Stimulated activated CD4-positive, alpha-beta T cell treated with anti-CD3 and anti-CD28 coated beads, Interleukin-15, amount 100 ng/mL, for 24 hours (primary cell): ENCODE measurements at regions not wholly inside any gene's neighbourhood (a gene's known extent, or its start where the extent isn't known, plus 50 kb on each side); places are given as distances from the start of the nearest gene placed in this dataset.
"Not testable (repeated sequence)": the region's sequence is repeated elsewhere in the genome, so short reads cannot be mapped to it uniquely, and the experiment has no call there.

Experiments
- DNase-seq: peaks from one replicate; pipeline ENCODE4 v3.0.0-alpha.2; 2020

GRCh38 chr2:58350484-58350883 is 109.4 kb upstream of the FANCL start:
- DNase-seq = no peak

DNA sequence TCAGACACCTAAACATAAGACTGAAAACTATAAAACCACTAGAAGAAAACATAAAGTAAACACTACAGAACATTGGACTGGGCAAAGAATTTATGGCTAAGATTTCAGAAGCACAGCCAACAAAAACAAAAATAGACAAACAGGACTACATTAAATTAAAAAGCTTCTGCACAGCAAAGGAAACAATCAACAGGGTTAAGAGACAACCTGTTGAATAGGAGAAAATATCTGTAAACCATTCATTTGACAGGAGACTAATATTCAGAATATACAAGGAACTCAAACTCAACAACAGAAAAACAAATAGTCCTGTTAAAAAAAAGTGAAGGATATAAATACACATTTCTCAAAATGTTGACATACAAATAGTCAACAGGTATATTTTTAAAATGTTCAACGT is 106.7 kb upstream of the FANCL start:
- DNase-seq = no peak

- no peak for DNase-seq
Measured at GRCh38 chr2:58341047-58341446, 99.9 kb upstream of the FANCL start.

- no peak for DNase-seq
Measured at GRCh38 chr2:58339548-58340243, 98.6 kb upstream of the FANCL start.

DNA sequence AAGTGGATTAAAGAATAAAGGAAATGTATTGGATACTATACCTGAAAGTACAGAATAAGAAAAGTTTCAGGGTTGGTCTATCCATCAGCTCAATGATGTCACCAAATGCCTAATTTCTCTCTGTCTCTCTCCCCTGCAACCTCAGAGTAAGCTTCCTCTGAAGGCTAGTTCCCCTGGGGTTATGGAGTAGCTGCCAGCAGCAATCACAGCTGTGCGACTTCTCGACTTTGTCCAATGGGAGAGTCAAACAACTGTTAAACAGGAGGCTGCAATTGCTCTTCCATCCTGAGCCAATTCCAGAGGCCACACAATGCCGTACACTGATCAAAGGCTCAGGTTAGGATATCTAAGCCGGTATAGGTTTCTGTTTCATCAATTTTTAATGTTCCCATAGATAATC is 95.3 kb upstream of the FANCL start:
- no peak for DNase-seq

GRCh38 chr2:58334414-58334813 is 93.3 kb upstream of the FANCL start:
- no peak for DNase-seq

DNA sequence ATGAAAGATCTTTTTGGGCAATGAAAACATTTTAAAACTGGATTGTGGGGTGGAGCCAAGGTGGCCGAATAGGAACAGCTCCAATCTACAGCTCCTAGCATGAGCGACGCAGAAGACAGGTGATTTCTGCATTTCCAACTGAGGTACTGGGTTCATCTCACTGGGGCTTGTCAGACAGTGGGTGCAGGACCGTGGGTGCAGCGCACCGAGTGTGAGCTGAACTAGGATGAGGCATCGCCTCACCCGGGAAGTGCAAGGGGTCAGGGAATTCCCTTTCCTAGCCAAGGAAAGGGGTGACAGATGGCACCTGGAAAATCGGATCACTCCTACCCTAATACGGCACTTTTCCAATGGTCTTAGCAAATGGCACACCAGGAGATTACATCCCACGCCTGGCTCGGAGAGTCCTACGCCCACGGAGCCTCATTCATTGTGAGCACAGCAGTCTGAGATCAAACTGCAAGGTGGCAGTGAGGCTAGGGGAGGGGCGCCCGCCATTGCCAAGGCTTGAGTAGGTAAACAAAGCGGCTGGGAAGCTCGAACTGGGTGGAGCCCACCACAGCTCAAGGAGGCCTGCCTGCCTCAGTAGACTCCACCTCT is 84.3 kb upstream of the FANCL start:
- not testable (repeated sequence) for DNase-seq

GRCh38 chr2:58319481-58319880 is 78.4 kb upstream of the FANCL start:
- no peak for DNase-seq

DNA sequence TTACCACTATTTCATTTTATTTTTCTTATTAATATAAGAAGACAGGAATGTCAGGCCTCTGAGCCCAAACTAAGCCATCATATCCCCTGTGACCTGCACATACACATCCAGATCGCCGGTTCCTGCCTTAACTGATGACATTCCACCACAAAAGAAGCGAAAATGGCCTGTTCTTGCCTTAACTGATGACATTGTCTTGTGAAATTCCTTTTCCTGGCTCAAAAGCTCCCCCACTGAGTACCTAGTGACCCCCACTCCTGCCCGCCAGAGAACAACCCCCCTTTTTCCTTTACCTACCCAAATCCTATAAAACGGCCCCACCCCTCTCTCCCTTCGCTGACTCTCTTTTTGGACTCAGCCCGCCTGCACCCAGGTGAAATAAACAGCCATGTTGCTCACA is 77.8 kb upstream of the FANCL start:
- not testable (repeated sequence) for DNase-seq

DNA sequence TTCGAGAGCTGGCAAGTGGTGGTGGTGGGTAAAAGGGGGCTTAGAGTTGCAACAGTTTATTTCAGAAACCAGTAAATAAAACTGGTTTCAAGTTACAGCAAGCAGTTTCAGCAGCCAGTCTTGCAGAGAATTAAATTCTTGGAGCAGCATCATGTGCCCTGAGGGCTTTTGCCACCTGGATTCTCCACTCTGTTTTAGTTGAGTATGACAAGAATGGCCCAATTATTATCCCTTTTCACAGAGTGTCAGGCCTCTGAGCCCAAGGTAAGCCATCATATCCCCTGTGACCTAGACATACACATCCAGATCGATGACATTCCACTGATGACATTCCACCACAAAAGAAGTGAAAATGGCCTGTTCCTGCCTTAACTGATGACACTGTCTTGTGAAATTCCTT is 72.8 kb upstream of the FANCL start:
- DNase-seq = no peak

DNA sequence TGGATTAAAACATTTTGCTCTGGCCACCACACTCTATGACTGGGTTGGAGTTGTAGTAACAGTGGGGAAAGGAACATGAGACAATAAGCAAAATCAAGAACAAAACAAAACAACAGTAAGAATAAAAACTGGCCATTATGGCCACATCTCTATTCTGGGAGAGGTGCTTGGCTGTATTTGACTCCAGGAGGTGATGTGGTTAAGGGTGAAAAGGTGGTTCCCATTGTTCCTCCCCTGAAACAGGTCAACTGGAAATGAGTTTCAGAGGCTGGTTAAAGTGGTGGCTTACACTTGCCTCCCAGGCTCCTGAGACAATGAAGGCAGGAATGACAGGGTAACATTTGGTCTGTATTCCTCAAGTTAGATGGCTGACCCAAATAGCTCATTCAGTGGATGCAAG is 67.3 kb upstream of the FANCL start:
- DNase-seq = no peak

DNA sequence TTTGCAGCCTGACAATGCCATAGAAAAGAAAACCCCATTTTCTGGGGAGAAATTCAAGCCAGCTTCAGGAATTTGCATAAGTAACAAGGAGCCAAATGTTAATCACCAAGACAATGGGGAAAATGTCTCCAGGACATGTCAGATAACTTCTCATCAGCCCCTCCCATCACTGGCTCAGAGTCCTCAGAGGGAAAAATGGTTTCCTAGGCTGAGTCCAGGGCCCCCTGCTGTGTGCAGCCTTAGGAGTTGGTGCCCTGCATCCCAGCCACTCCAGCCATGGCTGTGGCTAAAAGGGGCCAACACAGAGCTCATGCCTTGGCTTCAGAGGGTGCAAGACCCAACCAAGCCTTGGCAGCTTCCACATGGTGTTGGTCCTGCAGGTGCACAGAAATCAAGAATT is 63.7 kb upstream of the FANCL start:
- DNase-seq = no peak

- no peak for DNase-seq
Measured at GRCh38 chr2:58299123-58299522, 58.0 kb upstream of the FANCL start.

DNA sequence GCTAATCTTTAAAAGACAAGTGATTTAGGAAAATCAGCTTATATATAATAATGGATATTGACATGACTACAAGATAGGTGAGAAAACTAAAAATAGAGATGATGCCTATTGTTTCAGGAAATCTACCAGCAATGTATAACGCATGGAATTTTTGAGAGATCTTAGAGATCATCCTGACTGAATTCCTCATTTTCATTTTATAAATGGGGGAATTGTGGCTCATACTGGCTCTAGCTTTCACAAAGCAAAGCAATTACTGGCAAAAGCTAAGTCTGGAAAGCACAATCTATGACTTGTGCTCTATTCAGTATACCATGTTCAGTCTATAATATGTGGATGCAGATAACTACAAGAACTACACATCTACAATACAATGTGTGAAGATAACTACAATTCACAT is 51.9 kb upstream of the FANCL start:
- DNase-seq = no peak

GRCh38 chr2:58291726-58292438 is 50.8 kb upstream of the FANCL start:
- no peak for DNase-seq
